Neural cell (in vitro differentiated cells): ENCODE measurements at regions not wholly inside any gene's neighbourhood (a gene's known extent, or its start where the extent isn't known, plus 50 kb on each side); places are given as distances from the start of the nearest gene placed in this dataset.

Source experiments
- CTCF ChIP-seq: fragments of 450-650 bp; IDR thresholded peaks from 2 replicates; pipeline ENCODE4 v1.5.1; 2014; ENCODE audit warnings: antibody characterized with exemption, mild to moderate bottlenecking, moderate library complexity; ENCODE audit not compliant: poor library complexity, severe bottlenecking
- SMC3 ChIP-seq: fragments of 450-650 bp; conservative IDR thresholded peaks from 2 replicates; pipeline ENCODE4 v1.6.1; 2014; ENCODE audit warnings: antibody characterized with exemption, mild to moderate bottlenecking, moderate library complexity; ENCODE audit not compliant: poor library complexity

GRCh38 chr20:40233406-40233805 is 455.6 kb downstream of the MAFB start:
- TF ChIP-seq CTCF, result no peak
- TF ChIP-seq SMC3, result no peak
